ENCODE measurements at regions not wholly inside any gene's neighbourhood (a gene's known extent, or its start where the extent isn't known, plus 50 kb on each side); places are given as distances from the start of the nearest gene placed in this dataset.

DNA sequence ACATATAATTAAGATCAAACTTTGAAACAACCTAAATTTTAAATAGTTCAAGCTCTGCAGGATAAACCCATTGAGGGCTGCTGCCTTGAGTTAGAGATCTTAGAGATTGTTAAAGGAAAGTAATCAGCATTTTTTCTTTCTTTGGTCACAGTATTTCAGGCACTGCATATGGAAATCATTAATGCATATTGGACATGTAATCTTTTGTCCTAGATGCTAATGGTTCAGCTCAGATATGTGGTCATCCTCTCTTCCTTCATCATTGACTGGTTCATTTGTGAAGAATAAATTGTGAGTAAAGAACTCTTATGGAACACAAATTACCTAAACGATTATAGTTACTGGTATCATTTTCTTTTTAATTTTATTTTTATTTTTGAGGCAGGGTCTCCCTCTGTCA is 82.0 kb upstream of the PRLR start:
- DNase-seq: no peak

DNA sequence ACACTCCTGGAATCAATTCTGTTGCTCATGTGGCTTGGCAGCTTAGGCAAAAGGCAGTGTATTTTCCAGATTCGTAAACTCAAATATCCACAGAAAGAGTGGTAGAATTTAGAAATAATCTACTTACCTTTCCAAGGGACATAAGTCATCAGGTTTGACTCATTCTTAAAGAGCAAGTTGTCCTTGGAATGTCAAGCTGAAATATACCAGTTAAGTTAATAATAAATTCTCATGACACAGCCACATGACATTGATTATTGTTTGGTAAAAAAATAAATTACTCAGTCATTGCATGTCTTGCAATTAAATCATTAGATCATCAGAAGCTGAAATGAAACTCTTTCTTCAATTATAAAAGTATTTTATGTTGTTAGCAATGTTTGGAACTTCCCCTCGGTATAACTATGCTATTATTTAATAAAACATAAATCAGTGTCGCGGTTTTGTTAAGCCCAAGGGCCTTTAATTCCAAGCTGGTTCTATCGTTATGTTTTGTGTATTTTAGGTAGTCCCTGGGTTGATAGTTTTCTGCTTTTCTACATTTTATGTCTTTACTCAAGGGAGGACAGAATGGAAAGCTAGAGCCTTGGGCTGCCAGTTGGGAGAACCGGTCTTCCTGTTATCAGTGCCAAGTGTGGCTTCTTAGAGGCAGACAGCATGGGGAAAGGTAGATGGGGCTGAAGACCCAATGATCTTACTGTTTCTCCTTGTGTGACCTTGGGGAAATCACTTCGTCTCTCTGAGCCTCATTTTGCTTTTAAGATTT is 79.3 kb upstream of the PRLR start:
- no peak for DNase-seq

DNA sequence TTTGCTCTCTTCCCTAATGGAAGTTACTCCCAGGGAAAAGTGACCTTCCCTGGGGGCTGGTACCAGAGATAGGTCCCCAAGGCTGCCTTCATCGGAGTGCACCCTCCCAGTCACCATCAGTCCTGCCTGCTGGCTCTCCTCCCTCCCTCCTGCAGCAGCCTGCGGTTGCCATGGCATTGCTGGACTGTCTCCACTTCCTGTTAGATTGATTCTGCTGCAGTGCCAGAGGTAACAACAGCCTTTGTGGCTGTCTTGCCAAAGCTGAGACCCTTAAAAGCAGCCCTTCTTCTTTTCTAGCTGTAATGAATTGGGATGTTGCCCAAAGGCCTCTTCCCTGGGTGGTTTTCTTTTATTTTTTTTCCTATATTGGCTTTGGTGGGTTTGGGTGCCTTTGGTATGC is 78.1 kb upstream of the PRLR start:
- no peak for DNase-seq

DNA sequence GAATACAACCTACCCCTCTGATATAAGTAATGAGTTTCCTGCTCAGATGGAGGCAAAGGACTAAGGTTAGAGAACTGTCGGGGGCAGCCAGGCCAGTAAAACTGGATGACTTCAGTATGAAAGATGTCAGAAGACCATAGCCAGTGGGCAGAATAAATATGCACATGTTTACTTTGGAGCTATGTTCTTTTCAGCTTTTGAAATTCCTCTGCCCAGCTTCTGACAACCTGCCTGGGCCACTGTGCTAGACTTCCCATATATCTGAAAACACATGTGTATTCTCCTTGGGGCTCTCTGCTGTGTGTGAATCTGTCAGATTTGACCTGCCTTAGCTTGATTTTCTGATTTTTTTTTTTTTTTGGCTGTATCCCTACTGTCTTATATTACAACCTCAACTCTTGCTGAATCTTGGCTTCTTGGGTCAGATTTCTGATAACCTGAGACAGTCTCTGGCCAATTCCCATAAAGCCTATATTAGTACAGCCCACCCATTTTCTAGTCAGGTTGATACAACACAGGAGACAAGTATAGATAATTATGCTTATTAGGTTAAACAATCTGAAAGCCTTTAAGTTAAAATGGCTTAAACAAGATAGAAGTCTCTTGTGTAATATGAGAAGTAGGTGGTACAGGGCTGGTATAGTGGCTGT is 76.6 kb upstream of the PRLR start:
- no peak for DNase-seq

DNA sequence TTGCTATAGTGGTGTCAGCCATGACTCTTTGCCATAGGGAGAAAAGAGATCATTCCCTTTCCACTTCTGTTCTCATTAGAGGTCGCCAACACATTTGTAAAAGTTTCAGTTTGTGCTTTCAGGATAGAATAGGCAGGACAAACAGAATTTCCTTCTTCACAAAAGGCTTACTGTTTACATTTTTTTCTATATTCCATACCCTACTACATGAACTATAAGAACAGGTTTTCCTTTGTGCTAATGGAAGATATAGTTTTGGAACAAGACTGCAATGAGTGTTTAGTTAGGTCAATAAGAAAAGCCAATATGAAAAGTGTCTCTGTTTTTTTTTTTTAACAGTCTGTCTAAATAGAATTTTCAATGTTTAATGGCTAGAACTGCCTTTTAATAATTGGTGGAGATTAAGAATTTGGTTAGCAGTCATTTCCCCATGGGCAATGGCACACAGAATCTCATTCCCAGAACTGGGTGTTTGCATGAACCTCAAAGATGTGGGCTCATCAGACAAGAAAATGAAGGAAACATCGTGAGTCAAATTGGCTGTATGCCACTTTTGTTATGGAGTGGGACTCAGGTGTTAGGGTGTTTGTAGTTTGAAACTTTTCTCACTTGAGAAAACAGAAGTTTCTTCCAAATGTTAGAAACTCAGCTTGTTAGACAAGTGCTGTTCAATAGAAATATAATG is 75.2 kb upstream of the PRLR start:
- DNase-seq: no peak

DNA sequence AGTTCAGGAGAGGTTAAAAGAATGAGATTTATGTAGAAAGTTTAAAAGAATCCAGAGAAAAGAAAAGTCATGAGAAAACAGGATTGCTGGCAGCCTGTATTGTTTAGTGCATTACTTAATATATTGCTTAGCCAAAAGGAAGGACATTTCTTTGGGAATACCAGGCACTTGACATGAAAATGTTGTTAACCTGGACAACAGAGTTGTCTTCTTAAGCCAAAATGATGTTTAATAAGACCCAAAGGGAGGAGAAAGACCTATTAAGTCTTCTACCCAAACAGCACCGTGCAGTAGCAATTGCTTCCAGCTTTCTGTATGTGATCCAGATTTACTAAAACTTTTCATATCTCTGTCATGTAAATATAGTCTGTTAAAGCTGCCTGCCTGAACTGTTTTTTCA is 74.0 kb upstream of the PRLR start:
- DNase-seq: no peak

DNA sequence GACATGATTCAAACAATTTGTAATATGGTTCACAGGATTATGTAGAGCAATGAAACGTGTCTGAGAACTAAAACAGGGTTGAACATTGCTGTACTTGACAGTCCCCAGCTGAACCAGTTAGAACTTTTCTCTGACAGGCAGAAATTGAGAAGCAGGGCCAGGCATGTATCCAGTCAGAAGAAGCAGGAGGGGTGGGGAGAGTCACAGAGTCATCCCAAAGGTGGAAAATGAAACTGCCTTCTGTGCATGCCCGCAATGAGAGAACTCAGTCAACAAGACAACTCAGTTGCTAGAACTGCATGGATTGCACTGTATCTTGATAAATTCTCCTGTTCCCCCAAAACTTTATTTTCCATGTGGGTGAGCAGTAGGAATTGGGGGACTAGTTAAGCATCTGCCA is 72.9 kb upstream of the PRLR start:
- no peak for DNase-seq

DNA sequence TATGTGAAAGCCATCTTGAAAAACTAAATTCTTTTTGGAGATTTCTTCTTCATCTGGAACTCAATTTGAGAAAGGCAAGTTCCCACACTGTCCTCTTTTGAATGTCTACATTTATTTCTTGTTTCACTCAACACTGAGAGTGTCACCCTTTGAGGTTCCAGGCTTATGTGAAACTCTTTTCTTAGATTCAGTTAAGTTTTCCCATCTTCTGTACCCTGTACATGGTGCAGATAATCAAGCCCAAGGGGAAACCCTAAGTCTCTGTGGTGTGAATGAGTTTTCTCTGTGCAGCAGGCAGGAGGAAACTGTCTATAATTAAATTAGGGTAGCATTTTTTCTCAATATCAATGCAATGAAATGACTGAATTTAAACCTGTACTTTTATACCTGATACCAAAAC is 72.3 kb upstream of the PRLR start:
- no peak for DNase-seq

DNA sequence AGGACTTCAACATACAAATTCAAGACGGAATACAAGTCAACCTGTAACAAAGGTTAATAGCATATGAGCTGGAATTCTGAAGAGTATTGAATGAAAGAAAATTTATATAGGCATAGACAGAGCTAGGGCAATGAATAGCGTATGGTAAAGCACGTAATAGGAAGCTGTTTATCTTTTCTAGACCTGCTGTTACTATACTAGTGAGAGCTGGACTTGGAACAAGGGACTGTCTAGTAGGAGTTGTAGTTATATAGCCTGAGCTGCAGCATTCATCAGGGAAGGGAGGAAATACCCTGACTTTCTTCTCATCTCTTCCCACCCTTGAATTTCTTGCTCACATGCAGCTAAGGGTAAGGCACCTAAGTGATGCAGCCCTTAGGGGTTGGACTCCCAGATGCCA is 67.5 kb upstream of the PRLR start:
- no peak for DNase-seq

DNA sequence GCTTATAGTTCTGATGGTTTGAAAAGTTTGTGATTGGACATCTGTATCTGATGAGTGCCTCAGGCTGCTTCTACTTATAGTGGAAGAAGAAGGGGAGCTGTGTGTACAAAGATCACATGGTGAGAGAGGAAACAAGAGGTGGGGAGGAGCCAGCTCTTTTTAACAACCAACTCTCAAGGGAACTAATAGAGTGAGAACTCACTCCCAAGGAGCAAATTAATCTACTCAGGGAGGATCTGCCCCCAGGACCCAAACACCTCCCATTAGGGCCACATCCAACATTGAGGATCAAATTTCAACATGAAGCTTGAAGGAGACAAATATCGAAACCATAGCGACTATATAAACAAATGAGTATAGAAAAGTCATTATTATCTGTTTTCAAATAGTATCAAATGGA is 64.7 kb upstream of the PRLR start:
- DNase-seq: no peak

DNA sequence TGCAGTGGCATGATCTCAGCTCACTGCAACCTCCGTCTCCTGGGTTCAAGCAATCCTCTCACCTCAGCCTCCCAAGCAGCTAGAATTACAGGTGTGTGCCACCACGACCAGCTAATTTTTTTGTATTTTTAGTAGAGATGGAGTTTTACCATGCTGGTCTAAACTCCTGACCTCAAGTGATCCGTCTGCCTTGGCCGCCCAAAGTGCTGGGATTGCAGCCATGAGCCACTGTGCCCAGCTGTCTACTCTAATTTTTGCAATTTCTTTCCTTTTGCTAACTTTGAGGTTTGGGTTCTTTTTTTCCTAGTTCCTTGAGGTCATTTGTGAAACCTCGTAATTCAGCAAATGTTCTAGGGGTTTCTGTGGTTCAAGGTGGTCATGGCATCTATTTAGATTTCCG is 63.7 kb upstream of the PRLR start:
- no peak for DNase-seq

DNA sequence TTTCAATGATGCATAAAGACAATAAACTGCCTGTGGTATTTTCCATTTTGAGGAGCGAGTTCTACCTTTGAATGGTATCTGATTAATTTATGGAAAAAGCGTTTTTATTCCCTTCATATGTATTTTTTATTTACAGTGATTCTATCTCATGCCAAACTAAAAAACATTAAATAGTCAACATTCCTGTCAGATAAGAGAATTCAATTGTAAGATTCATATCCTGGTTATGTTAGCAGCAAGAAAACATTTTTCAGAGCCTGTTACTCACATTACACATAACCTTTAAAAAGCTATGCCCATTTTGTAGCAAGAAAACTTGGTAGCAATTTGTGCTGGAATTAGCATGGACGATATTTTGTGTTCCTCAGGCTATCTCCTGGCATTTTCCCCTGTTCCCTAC is 55.1 kb upstream of the PRLR start:
- DNase-seq: no peak

DNA sequence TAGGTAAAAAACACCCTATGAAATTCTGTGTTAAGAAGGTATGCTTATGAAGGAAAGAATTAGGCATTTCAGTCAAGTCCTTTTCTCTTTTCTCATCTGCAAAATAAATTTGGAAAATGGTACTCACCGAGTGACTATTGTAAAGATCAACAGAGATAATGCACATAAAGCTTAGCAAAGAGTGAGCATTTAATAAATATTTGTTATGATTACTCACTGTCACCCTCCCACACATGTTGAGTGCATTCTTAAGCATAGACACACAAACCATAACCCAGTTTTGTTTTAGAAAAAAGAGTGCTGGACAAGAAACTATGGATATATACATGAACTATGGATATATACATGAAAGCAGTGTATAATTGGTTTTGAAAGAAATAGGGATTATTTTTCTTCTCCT is 54.7 kb upstream of the PRLR start:
- DNase-seq: no peak

DNA sequence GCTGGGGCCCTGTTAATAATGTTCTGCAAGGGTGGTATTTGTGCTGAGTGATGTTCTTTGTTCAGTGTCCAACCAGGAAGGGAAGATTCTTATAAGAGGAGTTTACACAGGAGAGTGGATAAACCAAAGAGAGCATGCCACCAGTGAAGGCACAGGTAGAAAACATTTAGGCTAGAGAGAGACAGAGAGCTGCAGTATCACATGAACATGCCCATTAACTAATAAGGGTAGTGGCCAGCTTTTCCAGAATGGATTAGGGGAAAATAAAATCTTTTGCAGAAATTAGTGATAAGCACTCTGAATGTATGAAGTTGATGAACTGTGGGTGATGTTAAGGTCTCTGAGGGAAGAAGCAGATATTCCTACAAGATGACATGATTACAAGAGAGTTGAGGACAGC is 54.1 kb upstream of the PRLR start:
- no peak for DNase-seq

DNA sequence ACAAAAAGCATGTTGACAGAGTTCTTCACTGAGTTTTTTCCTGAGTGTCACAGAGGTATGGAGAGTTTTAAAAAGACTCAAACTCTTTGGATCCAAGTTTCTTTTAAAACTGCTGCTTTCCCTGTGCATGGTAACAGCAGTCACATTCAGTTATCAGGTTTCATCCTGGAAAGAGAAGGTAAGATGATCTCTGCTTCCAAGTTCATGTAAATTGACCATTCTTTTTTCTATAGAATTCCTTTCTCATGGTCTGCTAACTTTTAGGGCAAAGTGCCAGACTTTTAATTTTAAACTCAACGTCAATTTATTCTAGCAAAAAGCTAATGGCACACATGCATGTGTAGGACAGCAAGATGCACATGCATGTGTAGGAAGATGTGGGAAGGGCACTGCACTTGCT is 52.5 kb upstream of the PRLR start:
- DNase-seq: no peak

DNA sequence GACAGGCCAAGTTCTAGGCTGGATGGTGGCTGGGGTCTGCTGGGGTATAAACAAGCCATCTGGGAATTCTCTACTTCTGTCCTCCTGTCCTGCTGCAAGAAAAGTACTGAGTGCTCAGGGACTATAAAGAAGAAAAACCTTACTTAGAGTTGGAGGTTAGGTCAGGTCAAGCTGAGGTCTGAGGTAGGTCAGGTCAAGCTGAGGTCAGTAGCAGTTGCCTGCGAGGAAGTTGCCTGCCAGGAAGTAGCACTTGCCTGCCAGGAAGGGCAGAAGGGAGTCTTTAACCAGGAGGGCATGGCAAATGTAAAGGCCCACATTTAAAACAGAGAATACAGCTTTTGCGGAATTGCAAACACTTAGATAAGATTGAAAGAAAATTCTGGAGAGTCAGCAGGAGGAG is 51.3 kb upstream of the PRLR start:
- no peak for DNase-seq
